PC-3 (cell line): ENCODE measurements at regions not wholly inside any gene's neighbourhood (a gene's known extent, or its start where the extent isn't known, plus 50 kb on each side); places are given as distances from the start of the nearest gene placed in this dataset.

Source experiments
- CTCF ChIP-seq: fragments of 300-600 bp; sonication (generic); conservative IDR thresholded peaks from 2 replicates; pipeline ENCODE4 v1.5.1; 2017; ENCODE audit warnings: antibody characterized with exemption, low read depth, mild to moderate bottlenecking, low read length
- EZH2 ChIP-seq: fragments of 300-600 bp; sonication (generic); IDR thresholded peaks from one replicate; pipeline ENCODE4 v1.6.1; 2017; ENCODE audit warnings: antibody characterized with exemption, mild to moderate bottlenecking, low read length; ENCODE audit not compliant: unreplicated experiment
- EZH2phosphoT487 ChIP-seq: fragments of 300-600 bp; sonication (generic); IDR thresholded peaks from 2 replicates; pipeline ENCODE4 v1.6.1; 2018; ENCODE audit warnings: mild to moderate bottlenecking, antibody characterized with exemption, low read length, borderline replicate concordance

- TF ChIP-seq CTCF (no peak), EZH2 (no peak), EZH2phosphoT487 (no peak)
Measured at GRCh38 chr2:134107402-134107801, 146.5 kb upstream of the MGAT5 start.
